ENCODE measurements at regions not wholly inside any gene's neighbourhood (a gene's known extent, or its start where the extent isn't known, plus 50 kb on each side); places are given as distances from the start of the nearest gene placed in this dataset.
"Not testable (repeated sequence)": the region's sequence is repeated elsewhere in the genome, so short reads cannot be mapped to it uniquely, and the experiment has no call there.

- 61 to 71% methylated on average over 1 of the region's 1 CpG for WGBS, 2 donors
- no peaks in the 10 kb centered on the region for H3K4me1 ChIP-seq (ENCODE audit: control insufficient read depth in 1 of 2, insufficient read depth in 2 of 2, low read length in 2 of 2)
- H3K36me3 ChIP-seq (ENCODE audit: control insufficient read depth in 1 of 2, insufficient read depth in 2 of 2, low read length in 1 of 2): no peaks in the 10 kb centered on the region
- H3K4me3 ChIP-seq (ENCODE audit: low read length in 2 of 2): no peak overlapping the region
- no peaks in the 10 kb centered on the region for H3K9me3 ChIP-seq (ENCODE audit: control insufficient read depth, low read length)
- H3K27me3 ChIP-seq (ENCODE audit: control insufficient read depth in 1 of 2, insufficient read depth in 2 of 2, low read length in 1 of 2): peaks cover 0 to 3% of the 10 kb centered on the region in 2 donors
- ATAC-seq (ENCODE audit: low FRiP score) (no peak), DNase-seq (no peak)
- H3K27ac ChIP-seq (ENCODE audit: low read depth in 1 of 2, low read length in 2 of 2): no peak overlapping the region
- intact Hi-C loops (cut with DNase I): no loop called here
These were observed 402.7 kb upstream of the HTR2C start for GRCh38 chrX:114181195-114181594.

GRCh38 chrX:114178126-114178525 is 405.8 kb upstream of the HTR2C start:
- H3K9me3 ChIP-seq (ENCODE audit: control insufficient read depth, low read length): no peaks in the 10 kb centered on the region
- intact Hi-C loops (cut with DNase I): no loop called here
- 10 to 11% methylated on average over 2 of the region's 2 CpGs for WGBS, 2 donors
- ATAC-seq (ENCODE audit: low FRiP score) (no peak), DNase-seq (no peak)
- no peak overlapping the region for H3K27ac ChIP-seq (ENCODE audit: low read depth in 1 of 2, low read length in 2 of 2)
- H3K27me3 ChIP-seq (ENCODE audit: control insufficient read depth in 1 of 2, insufficient read depth in 2 of 2, low read length in 1 of 2): peaks cover 0 to 3% of the 10 kb centered on the region in 2 donors
- H3K4me3 ChIP-seq (ENCODE audit: low read length in 2 of 2): no peak overlapping the region
- no peaks in the 10 kb centered on the region for H3K36me3 ChIP-seq (ENCODE audit: control insufficient read depth in 1 of 2, insufficient read depth in 2 of 2, low read length in 1 of 2)
- H3K4me1 ChIP-seq (ENCODE audit: control insufficient read depth in 1 of 2, insufficient read depth in 2 of 2, low read length in 2 of 2): no peaks in the 10 kb centered on the region

DNA sequence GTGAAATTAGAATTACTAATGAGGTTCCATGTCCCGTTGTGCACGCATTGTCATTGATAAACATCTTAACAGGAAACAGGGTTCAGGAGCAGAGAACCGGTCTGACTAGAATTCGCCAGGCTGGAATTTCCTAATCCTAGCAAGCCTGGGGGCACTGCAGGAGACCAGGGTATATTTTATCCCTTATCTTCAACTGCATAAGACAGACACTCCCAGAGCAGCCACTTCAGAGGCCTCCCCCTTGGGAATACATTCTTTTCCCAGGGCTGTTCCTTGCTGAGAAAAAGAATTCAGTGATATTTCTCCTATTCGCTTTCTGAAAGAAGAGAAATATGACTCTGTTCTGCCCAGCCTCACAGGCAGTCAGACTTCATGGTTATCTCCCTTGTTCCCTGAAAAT is 416.6 kb upstream of the HTR2C start:
- H3K27ac ChIP-seq (ENCODE audit: low read depth in 1 of 2, low read length in 2 of 2); H3K4me1 ChIP-seq (ENCODE audit: control insufficient read depth in 1 of 2, insufficient read depth in 2 of 2, low read length in 2 of 2); H3K36me3 ChIP-seq (ENCODE audit: control insufficient read depth in 1 of 2, insufficient read depth in 2 of 2, low read length in 1 of 2); intact Hi-C loops (cut with DNase I); H3K9me3 ChIP-seq (ENCODE audit: control insufficient read depth, low read length); H3K27me3 ChIP-seq (ENCODE audit: control insufficient read depth in 1 of 2, insufficient read depth in 2 of 2, low read length in 1 of 2); ATAC-seq (ENCODE audit: low FRiP score); H3K4me3 ChIP-seq (ENCODE audit: low read length in 2 of 2); DNase-seq: not testable (repeated sequence)
- WGBS, 2 donors: 23 to 44% methylated on average over 5 of the region's 5 CpGs

DNA sequence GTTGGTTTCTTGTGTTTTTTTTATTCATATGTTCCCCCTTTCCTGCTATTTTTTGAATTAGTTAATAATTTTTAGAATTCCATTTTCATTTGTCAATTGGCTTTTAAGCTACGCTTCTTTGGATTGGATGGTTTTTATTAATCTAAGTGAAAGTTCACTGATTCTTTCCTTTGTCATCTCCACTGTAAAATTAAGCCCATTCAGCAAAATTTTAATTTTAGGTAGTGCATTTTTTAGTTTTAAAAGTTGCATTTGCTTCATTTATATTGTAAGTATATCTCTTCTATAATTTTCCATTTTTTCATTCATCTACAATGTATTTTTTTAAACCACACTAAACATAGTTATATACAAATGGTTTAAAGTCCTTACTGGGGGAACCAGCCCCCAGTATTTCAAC is 417.3 kb upstream of the HTR2C start:
- ATAC-seq (ENCODE audit: low FRiP score): no peak
- no peak for DNase-seq
- no peaks in the 10 kb centered on the region for H3K9me3 ChIP-seq (ENCODE audit: control insufficient read depth, low read length)
- H3K27ac ChIP-seq (ENCODE audit: low read depth in 1 of 2, low read length in 2 of 2): no peak overlapping the region
- no peaks in the 10 kb centered on the region for H3K36me3 ChIP-seq (ENCODE audit: control insufficient read depth in 1 of 2, insufficient read depth in 2 of 2, low read length in 1 of 2)
- intact Hi-C loops (cut with DNase I): no loop called here
- 85 to 88% methylated on average over 1 of the region's 1 CpG for WGBS, 2 donors
- no peaks in the 10 kb centered on the region for H3K4me1 ChIP-seq (ENCODE audit: control insufficient read depth in 1 of 2, insufficient read depth in 2 of 2, low read length in 2 of 2)
- H3K4me3 ChIP-seq (ENCODE audit: low read length in 2 of 2): no peak overlapping the region
- no peaks in the 10 kb centered on the region for H3K27me3 ChIP-seq (ENCODE audit: control insufficient read depth in 1 of 2, insufficient read depth in 2 of 2, low read length in 1 of 2)

DNA sequence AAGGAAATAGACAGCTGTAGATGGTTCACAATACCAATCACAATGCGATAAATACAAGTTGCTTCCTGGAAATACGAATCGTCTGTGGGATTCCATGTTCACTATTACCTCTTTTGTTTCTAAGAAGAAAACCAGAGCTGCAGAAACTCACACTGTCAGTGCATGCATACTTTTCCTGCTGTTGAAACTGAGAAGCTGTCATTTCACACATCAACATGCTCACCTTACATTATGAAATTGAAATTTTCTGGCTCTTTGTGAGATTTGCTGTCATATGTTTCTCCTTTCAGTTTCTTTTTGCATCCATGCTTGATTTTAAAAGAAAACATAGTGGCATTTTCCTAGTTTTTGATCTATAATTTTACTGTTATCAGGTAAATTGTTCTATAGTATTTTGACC is 418.3 kb upstream of the HTR2C start:
- 88 to 96% methylated on average over 3 of the region's 3 CpGs for WGBS, 2 donors
- no peaks in the 10 kb centered on the region for H3K27me3 ChIP-seq (ENCODE audit: control insufficient read depth in 1 of 2, insufficient read depth in 2 of 2, low read length in 1 of 2)
- intact Hi-C loops (cut with DNase I): no loop called here
- H3K36me3 ChIP-seq (ENCODE audit: control insufficient read depth in 1 of 2, insufficient read depth in 2 of 2, low read length in 1 of 2): no peaks in the 10 kb centered on the region
- DNase-seq (no peak), ATAC-seq (ENCODE audit: low FRiP score) (no peak)
- H3K27ac ChIP-seq (ENCODE audit: low read depth in 1 of 2, low read length in 2 of 2): no peak overlapping the region
- H3K4me3 ChIP-seq (ENCODE audit: low read length in 2 of 2): no peak overlapping the region
- H3K4me1 ChIP-seq (ENCODE audit: control insufficient read depth in 1 of 2, insufficient read depth in 2 of 2, low read length in 2 of 2): no peaks in the 10 kb centered on the region
- H3K9me3 ChIP-seq (ENCODE audit: control insufficient read depth, low read length): no peaks in the 10 kb centered on the region

DNA sequence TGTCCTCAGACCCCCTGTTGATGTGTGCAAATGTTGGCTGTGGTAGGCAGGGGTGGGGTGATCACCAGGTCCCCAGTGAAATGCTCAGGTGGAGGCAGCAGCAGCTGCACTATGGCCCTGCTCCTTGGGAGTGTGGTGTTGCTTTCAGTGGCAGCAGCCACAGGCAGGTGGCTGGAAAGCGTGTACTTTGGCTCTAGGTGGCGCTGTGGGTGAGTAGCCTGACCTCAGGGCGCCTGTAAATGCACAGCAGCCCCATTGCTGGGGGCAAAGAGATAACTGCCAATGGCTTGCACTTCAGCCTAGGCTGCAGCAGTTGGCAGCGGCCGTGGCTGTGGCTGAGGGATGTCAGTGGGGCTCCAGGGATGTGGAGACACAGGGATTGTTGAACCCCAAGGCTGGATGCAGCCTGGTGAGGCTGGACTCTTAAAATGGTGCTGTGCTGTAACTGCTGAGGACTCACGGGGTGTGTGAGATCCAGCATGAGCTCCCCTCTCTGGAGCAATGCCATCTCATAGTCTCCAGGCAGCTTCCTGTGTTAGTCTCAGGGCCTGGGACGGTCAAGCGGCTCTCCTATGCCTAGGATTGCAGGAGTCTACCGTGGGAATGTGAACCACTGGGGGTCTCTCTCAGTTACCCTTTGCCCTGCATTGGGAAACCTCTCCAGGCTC is 421.7 kb upstream of the HTR2C start:
- no peak overlapping the region for H3K4me3 ChIP-seq (ENCODE audit: low read length in 2 of 2)
- DNase-seq (peak in 1 of 2 donors; percentile 42), ATAC-seq (ENCODE audit: low FRiP score) (no peak)
- H3K4me1 ChIP-seq (ENCODE audit: control insufficient read depth in 1 of 2, insufficient read depth in 2 of 2, low read length in 2 of 2): no peaks in the 10 kb centered on the region
- WGBS, 2 donors: 40 to 62% methylated on average over 9 of the region's 9 CpGs
- no peaks in the 10 kb centered on the region for H3K27me3 ChIP-seq (ENCODE audit: control insufficient read depth in 1 of 2, insufficient read depth in 2 of 2, low read length in 1 of 2)
- no peaks in the 10 kb centered on the region for H3K9me3 ChIP-seq (ENCODE audit: control insufficient read depth, low read length)
- H3K27ac ChIP-seq (ENCODE audit: low read depth in 1 of 2, low read length in 2 of 2): no peak overlapping the region
- intact Hi-C loops (cut with DNase I): no loop called here
- no peaks in the 10 kb centered on the region for H3K36me3 ChIP-seq (ENCODE audit: control insufficient read depth in 1 of 2, insufficient read depth in 2 of 2, low read length in 1 of 2)

GRCh38 chrX:114152801-114153200 is 431.1 kb upstream of the HTR2C start:
- intact Hi-C loops (cut with DNase I): no loop called here
- WGBS, 2 donors: 0 to 58% methylated on average over 1 of the region's 1 CpG
- ATAC-seq (ENCODE audit: low FRiP score): no peak

DNA sequence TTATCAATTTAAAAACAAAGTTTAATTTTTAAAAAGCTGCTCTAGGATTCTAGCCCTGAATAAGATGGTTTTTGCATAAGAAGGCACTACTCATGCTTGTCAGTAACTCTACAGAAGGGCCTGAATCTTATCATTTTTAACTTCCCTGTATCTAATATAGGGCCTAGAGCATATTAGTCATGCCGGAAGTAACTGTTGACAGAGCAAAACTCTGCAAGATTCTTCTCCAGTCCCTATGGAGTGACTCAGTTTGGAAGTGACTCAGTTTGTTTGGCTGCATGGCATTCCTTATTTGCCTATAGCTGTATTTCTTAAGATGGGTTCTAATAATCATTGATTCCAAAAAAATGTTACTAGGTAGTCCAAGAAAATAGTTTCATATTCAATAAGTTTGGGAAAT is 431.8 kb upstream of the HTR2C start:
- intact Hi-C loops (cut with DNase I): no loop called here

More at GRCh38 chrX:114152801-114153200, 431.1 kb upstream of the HTR2C start:
- H3K27ac ChIP-seq (ENCODE audit: low read depth in 1 of 2, low read length in 2 of 2): no peak overlapping the region
- H3K9me3 ChIP-seq (ENCODE audit: control insufficient read depth, low read length): no peaks in the 10 kb centered on the region
- H3K27me3 ChIP-seq (ENCODE audit: control insufficient read depth in 1 of 2, insufficient read depth in 2 of 2, low read length in 1 of 2): peaks cover 0 to 1% of the 10 kb centered on the region in 2 donors
- DNase-seq: no peak
- no peak overlapping the region for H3K4me3 ChIP-seq (ENCODE audit: low read length in 2 of 2)
- no peaks in the 10 kb centered on the region for H3K4me1 ChIP-seq (ENCODE audit: control insufficient read depth in 1 of 2, insufficient read depth in 2 of 2, low read length in 2 of 2)
- H3K36me3 ChIP-seq (ENCODE audit: control insufficient read depth in 1 of 2, insufficient read depth in 2 of 2, low read length in 1 of 2): no peaks in the 10 kb centered on the region

GRCh38 chrX:114134465-114134864 is 449.4 kb upstream of the HTR2C start:
- Histone ChIP-seq H3K9me3 (ENCODE audit: control insufficient read depth, low read length) (no peaks in the 10 kb centered on the region), H3K27ac (ENCODE audit: low read depth in 1 of 2, low read length in 2 of 2) (no peak overlapping the region), H3K27me3 (ENCODE audit: control insufficient read depth in 1 of 2, insufficient read depth in 2 of 2, low read length in 1 of 2) (no peaks in the 10 kb centered on the region), H3K36me3 (ENCODE audit: control insufficient read depth in 1 of 2, insufficient read depth in 2 of 2, low read length in 1 of 2) (no peaks in the 10 kb centered on the region), H3K4me3 (ENCODE audit: low read length in 2 of 2) (no peak overlapping the region), H3K4me1 (ENCODE audit: control insufficient read depth in 1 of 2, insufficient read depth in 2 of 2, low read length in 2 of 2) (no peaks in the 10 kb centered on the region)
- 35 to 64% methylated on average over 1 of the region's 1 CpG for WGBS, 2 donors
- intact Hi-C loops (cut with DNase I): no loop called here
- ATAC-seq (ENCODE audit: low FRiP score) (no peak), DNase-seq (no peak)

More for the DNA sequence above, 431.8 kb upstream of the HTR2C start:
- WGBS, 2 donors: 35 to 37% methylated on average over 1 of the region's 1 CpG
- Histone ChIP-seq H3K4me3 (ENCODE audit: low read length in 2 of 2) (no peak overlapping the region), H3K4me1 (ENCODE audit: control insufficient read depth in 1 of 2, insufficient read depth in 2 of 2, low read length in 2 of 2) (no peaks in the 10 kb centered on the region), H3K27me3 (ENCODE audit: control insufficient read depth in 1 of 2, insufficient read depth in 2 of 2, low read length in 1 of 2) (peaks cover 0 to 1% of the 10 kb centered on the region in 2 donors), H3K36me3 (ENCODE audit: control insufficient read depth in 1 of 2, insufficient read depth in 2 of 2, low read length in 1 of 2) (no peaks in the 10 kb centered on the region), H3K9me3 (ENCODE audit: control insufficient read depth, low read length) (no peaks in the 10 kb centered on the region), H3K27ac (ENCODE audit: low read depth in 1 of 2, low read length in 2 of 2) (no peak overlapping the region)
- DNase-seq (no peak), ATAC-seq (ENCODE audit: low FRiP score) (no peak)
